GM12891 (cell line): ENCODE measurements at regions not wholly inside any gene's neighbourhood (a gene's known extent, or its start where the extent isn't known, plus 50 kb on each side); places are given as distances from the start of the nearest gene placed in this dataset.

Experiments
- POLR2A ChIP-seq: IDR thresholded peaks from 2 replicates; pipeline ENCODE4 v1.6.1; 2011; ENCODE audit warnings: low read depth, low read length, control low read depth
- POLR2AphosphoS5 ChIP-seq: IDR thresholded peaks from 2 replicates; pipeline ENCODE4 v1.6.1; 2011; ENCODE audit warnings: low read depth, low read length, control low read depth
- POU2F2 ChIP-seq: IDR thresholded peaks from 2 replicates; pipeline ENCODE4 v1.6.1; 2011; ENCODE audit warnings: low read depth, mild to moderate bottlenecking, control low read depth, low read length, moderate library complexity

- TF ChIP-seq POLR2AphosphoS5 (no peak), POU2F2 (no peak), POLR2A (no peak)
Observed at GRCh38 chr22:22045571-22046335, 63.2 kb upstream of the TOP3B start.
